Mucosa of rectum (tissue), 2 donors: ENCODE measurements at regions not wholly inside any gene's neighbourhood (a gene's known extent, or its start where the extent isn't known, plus 50 kb on each side); places are given as distances from the start of the nearest gene placed in this dataset.

Experiments
- H3K27ac ChIP-seq, 2 donors: one replicate each; pipeline ENCODE4 v1.7.0; 2013; ENCODE audit warnings: inconsistent platforms in 2 of 2, low read depth in 2 of 2, low read length in 2 of 2
- H3K27me3 ChIP-seq, 2 donors: one replicate each; pipeline ENCODE4 v1.7.0; 2013; ENCODE audit warnings: low read length in 2 of 2; ENCODE audit not compliant: control insufficient read depth in 2 of 2, insufficient read depth in 2 of 2
- H3K36me3 ChIP-seq, 2 donors: one replicate each; pipeline ENCODE4 v1.7.0; 2013; ENCODE audit warnings: low read length in 2 of 2; ENCODE audit not compliant: control insufficient read depth in 2 of 2, insufficient read depth in 2 of 2
- H3K4me1 ChIP-seq, 2 donors: one replicate each; pipeline ENCODE4 v1.7.0; 2013; ENCODE audit warnings: low read length in 2 of 2, mild to moderate bottlenecking in 1 of 2; ENCODE audit not compliant: control insufficient read depth in 2 of 2, insufficient read depth in 2 of 2
- H3K4me3 ChIP-seq, 2 donors: one replicate each; pipeline ENCODE4 v1.7.0; 2013; ENCODE audit warnings: low read length in 2 of 2
- H3K9ac ChIP-seq, 2 donors: one replicate each; pipeline ENCODE4 v1.7.0; 2013; ENCODE audit warnings: low read length in 2 of 2, low read depth in 1 of 2, mild to moderate bottlenecking in 1 of 2
- H3K9me3 ChIP-seq, 2 donors: one replicate each; pipeline ENCODE4 v1.7.0; 2013; ENCODE audit warnings: low read length in 2 of 2; ENCODE audit not compliant: control insufficient read depth in 2 of 2
- donor health status: healthy.
- donor health status: Normal muscosa, but diverticular disease.

DNA sequence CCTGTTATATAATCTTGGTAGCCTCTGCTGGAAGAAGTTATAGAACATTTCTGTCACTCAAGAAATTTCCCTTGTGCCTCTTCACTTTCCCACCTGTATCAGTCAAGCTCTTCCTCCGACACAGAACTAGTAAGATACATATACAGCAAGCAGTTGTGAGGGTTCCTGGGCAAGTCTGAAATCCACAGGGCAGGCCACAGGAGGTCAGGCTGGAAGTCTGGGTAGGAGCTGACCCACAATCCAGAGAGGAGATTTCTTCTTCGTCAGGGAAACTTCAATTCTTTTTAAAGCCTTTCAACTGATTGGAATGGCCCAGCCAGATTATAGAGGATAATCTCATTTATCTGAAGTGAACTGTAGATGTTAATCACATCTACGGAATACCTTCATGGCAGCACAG, 96.4 kb upstream of the FMN2 start:
- Histone ChIP-seq H3K9me3 (no peaks in the 10 kb centered on the region), H3K4me1 (peaks cover 0 to 4% of the 10 kb centered on the region in 2 donors), H3K9ac (no peak overlapping the region), H3K4me3 (no peak overlapping the region), H3K27me3 (peaks cover 23 to 38% of the 10 kb centered on the region in 2 donors), H3K36me3 (no peaks in the 10 kb centered on the region), H3K27ac (no peak overlapping the region)

- no peak overlapping the region for H3K27ac ChIP-seq
- peaks cover 0 to 4% of the 10 kb centered on the region in 2 donors for H3K4me1 ChIP-seq
- no peaks in the 10 kb centered on the region for H3K9me3 ChIP-seq
- H3K27me3 ChIP-seq = peaks cover 23 to 38% of the 10 kb centered on the region in 2 donors
- H3K4me3 ChIP-seq = no peak overlapping the region
- no peaks in the 10 kb centered on the region for H3K36me3 ChIP-seq
- H3K9ac ChIP-seq = no peak overlapping the region
Observed at GRCh38 chr1:239997160-239997514, 94.5 kb upstream of the FMN2 start.

DNA sequence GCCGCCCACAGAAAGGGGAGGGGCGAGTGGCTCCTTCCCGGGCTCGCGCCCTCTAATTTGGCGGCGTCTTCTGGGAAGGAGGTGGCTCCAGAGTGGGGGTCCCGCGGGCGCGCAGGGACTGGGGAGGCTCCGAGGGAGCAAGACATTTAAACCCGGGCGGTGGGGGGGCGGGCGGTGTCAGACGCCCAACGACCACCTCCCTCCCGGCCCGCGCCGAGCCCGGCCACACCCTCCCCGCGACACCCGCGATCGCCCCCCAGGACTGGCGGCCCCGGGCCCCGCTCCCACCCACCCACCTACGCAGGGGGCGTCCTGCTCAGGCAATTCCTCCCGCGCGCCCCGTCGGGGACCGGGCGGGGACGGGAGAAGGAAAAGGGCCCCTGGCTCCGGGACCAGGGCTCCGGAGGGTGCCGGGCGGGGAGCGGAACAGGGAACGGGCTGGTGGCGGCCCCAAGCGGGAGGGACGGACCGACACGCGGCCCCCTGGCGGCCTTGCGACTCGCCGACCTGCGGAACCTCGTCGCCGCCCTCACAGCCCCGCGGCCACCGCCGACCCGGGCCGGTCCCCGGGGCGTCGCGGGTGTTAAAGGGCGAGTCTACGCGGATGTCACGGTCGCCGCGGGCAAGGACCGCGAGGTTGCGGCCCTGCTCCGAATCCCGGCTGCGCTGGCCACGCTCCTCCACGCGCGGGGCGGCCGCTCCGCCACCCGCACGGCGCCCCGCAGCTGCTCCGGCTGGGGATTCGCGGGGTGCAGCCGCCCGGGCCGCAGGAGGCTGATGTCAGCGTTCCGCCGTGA, 94.0 kb upstream of the FMN2 start:
- H3K9me3 ChIP-seq = no peaks in the 10 kb centered on the region
- no peak overlapping the region for H3K9ac ChIP-seq
- H3K36me3 ChIP-seq = no peaks in the 10 kb centered on the region
- H3K4me1 ChIP-seq = peaks cover 0 to 4% of the 10 kb centered on the region in 2 donors
- H3K4me3 ChIP-seq = peak overlapping the region; percentile 26 to 33
- H3K27ac ChIP-seq = no peak overlapping the region
- peaks cover 23 to 38% of the 10 kb centered on the region in 2 donors for H3K27me3 ChIP-seq

DNA sequence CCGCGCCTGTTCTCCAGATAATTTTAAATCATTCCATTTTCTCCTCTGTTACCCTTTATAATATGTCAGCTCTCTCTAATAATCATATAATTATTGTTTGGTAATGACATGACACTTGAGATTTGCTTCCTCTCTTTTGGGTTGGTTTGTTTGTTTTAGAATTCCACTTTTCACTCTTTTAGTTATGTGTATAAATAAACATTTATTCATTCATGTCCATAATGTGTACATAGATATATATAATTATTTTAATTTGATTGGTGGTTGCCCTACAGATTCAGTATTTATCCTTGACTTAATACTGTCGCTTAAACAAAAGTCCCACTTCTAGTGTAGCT, 93.4 kb upstream of the FMN2 start:
- Histone ChIP-seq H3K27me3 (peaks cover 23 to 38% of the 10 kb centered on the region in 2 donors), H3K36me3 (no peaks in the 10 kb centered on the region), H3K9ac (no peak overlapping the region), H3K4me1 (peaks cover 0 to 4% of the 10 kb centered on the region in 2 donors), H3K27ac (no peak overlapping the region), H3K4me3 (peak overlapping the region; percentile 26 to 33), H3K9me3 (no peaks in the 10 kb centered on the region)

- no peak overlapping the region for H3K9ac ChIP-seq
- H3K9me3 ChIP-seq = no peaks in the 10 kb centered on the region
- peaks cover 25 to 42% of the 10 kb centered on the region in 2 donors for H3K27me3 ChIP-seq
- H3K4me3 ChIP-seq = no peak overlapping the region
- no peaks in the 10 kb centered on the region for H3K36me3 ChIP-seq
- peaks cover 0 to 4% of the 10 kb centered on the region in 2 donors for H3K4me1 ChIP-seq
- H3K27ac ChIP-seq = no peak overlapping the region
Observed at GRCh38 chr1:239999170-239999569, 92.5 kb upstream of the FMN2 start.

DNA sequence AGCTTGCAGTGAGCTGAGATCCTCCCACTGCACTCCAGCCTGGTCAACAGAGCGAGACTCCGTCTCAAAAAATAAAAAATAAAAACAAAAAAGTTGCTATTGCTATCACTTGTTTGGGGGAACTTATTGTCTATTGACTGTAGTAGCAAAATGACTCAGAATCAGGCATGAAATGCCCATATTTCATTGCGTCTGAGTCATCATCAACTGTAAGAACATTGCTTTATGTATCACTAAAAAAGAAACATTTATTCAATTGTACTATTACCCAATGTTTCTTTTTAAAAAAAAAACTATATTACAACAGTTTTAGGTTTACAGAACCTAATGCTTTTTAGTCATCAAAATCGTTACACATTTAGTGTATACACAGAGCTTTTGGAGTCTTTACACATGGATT, 91.0 kb upstream of the FMN2 start:
- Histone ChIP-seq H3K27me3 (peaks cover 25 to 38% of the 10 kb centered on the region in 2 donors), H3K36me3 (no peaks in the 10 kb centered on the region), H3K4me1 (peaks cover 0 to 4% of the 10 kb centered on the region in 2 donors), H3K9me3 (no peaks in the 10 kb centered on the region), H3K27ac (no peak overlapping the region), H3K9ac (no peak overlapping the region), H3K4me3 (no peak overlapping the region)

GRCh38 chr1:240001177-240001740, 90.4 kb upstream of the FMN2 start:
- no peak overlapping the region for H3K9ac ChIP-seq
- H3K27me3 ChIP-seq = peaks cover 23 to 36% of the 10 kb centered on the region in 2 donors
- H3K4me1 ChIP-seq = peaks cover 0 to 4% of the 10 kb centered on the region in 2 donors
- no peak overlapping the region for H3K27ac ChIP-seq
- H3K9me3 ChIP-seq = no peaks in the 10 kb centered on the region
- no peak overlapping the region for H3K4me3 ChIP-seq
- H3K36me3 ChIP-seq = no peaks in the 10 kb centered on the region

DNA sequence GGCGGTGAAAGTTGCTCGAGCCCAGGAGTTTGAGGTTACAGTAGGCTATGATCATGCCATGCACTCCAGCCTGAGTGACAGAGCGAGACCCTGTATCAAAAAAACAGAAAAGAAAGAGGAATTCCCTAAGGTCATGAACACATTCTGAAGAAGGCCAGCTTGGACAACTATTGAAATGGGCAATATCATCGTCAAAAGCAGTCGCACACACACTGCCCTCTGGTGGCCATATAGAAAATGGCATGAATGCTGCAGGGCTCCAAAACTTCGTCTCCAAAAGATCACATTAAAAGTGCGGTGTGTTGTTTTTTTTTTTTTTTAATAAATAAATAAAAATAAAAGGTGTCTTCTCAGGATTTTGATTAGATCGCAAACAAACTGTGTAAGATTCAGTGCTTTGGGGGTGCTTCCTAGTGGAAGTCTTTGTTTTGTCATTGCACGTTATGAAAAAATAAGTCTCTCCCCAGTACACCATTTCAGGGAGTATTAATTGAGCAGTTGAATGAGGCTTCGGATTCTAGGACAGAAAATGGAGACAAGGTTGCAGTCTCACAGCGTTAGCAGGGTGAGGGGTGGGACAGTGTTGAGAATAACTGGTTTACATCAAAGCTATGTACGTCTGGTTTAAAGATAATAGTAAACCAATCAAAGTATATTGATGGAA, 87.5 kb upstream of the FMN2 start:
- peaks cover 11 to 12% of the 10 kb centered on the region in 2 donors for H3K27me3 ChIP-seq
- H3K4me3 ChIP-seq = no peak overlapping the region
- no peaks in the 10 kb centered on the region for H3K9me3 ChIP-seq
- no peak overlapping the region for H3K9ac ChIP-seq
- no peak overlapping the region for H3K27ac ChIP-seq
- no peaks in the 10 kb centered on the region for H3K36me3 ChIP-seq
- peaks cover 0 to 5% of the 10 kb centered on the region in 2 donors for H3K4me1 ChIP-seq

DNA sequence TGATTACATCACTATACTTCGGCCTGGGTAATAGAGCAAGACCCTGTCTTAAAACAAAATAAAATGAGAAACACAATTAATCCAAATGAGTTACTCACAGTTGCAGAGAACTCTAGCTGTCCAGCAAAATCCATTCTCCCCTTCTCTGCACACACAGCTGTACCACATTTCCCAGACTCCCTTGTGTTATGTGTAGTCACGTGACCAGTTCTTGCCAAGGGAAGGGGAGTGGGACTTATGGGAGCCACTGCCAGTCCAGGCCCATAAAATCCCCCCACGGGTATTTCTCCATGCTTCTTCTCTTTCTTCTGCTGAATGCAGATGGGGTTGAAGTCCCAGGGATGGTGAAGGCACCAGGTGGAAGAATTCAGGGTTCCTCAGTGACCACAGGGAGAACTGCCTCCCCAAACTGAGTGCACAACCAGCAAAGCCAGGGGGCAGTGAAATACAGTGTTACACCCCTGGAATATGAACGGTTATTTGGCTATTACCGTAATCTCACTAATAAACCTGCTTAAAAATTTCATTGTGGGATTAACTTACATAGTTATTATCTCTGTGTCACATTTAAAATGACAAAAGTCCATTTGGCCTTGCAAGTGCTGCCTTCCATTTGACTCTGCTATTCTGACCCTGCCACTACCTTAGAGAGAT, 85.6 kb upstream of the FMN2 start:
- H3K27ac ChIP-seq = no peak overlapping the region
- H3K36me3 ChIP-seq = no peaks in the 10 kb centered on the region
- H3K9ac ChIP-seq = no peak overlapping the region
- peaks cover 2 to 4% of the 10 kb centered on the region in 2 donors for H3K27me3 ChIP-seq
- H3K9me3 ChIP-seq = no peaks in the 10 kb centered on the region
- H3K4me3 ChIP-seq = no peak overlapping the region
- peaks cover 0 to 5% of the 10 kb centered on the region in 2 donors for H3K4me1 ChIP-seq

DNA sequence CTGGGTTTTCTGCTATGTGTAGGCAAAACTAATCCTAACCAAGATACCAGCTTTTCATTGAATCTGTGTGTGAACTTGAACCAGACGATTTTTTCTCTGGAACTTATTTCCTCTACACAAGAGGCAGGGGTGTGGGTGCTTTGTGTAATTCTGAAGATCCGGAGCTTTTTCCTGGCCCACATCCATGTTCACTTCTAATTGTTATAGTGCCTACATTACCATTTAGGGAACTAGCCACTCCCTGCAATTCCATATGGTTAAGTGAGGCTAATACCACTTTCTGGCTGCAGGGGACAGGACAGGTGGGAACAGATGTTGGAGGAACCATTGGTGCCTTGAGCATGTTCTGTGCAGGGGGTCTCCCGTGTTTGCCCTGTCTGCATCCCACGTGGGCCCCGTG, 83.4 kb upstream of the FMN2 start:
- Histone ChIP-seq H3K36me3 (no peaks in the 10 kb centered on the region), H3K9me3 (no peaks in the 10 kb centered on the region), H3K4me1 (peaks cover 0 to 5% of the 10 kb centered on the region in 2 donors), H3K27ac (no peak overlapping the region), H3K4me3 (no peak overlapping the region), H3K9ac (no peak overlapping the region), H3K27me3 (peaks cover 2 to 4% of the 10 kb centered on the region in 2 donors)
